PC-9 (cell line): ENCODE measurements at regions not wholly inside any gene's neighbourhood (a gene's known extent, or its start where the extent isn't known, plus 50 kb on each side); places are given as distances from the start of the nearest gene placed in this dataset.

Experiments used
- EZH2 ChIP-seq: fragments of 200-600 bp; sonication (generic); IDR thresholded peaks from 2 replicates; pipeline ENCODE4 v1.8.0; 2017; ENCODE audit warnings: antibody characterized with exemption, low read depth
- TF ChIP-seq, protein P1 (sequence below): fragments of 200-600 bp; sonication (generic); conservative IDR thresholded peaks from 2 replicates; pipeline ENCODE4 v1.6.1; 2017; ENCODE audit warnings: mixed run types, antibody characterized with exemption, mild to moderate bottlenecking, moderate library complexity

DNA sequence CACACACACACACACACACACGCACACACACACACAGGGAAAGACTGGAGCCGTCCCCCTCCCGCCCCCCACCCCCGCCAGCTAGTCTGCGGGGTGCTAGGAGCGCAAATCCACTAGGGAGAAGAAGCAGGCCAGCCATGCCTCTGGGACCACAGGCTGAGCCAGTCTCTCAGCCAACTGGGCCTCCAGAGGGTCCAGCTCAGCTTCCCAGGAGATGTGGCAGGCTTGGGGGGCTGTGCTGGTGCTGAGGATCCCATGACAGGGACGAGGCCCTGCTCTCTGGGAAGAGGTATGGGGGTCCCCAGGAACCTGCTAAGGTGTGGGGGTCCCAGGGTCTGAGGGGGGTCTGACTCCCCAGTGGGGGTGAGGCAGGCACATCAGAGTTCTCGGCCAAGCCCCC lies 133.5 kb downstream of the NCOR2 start:
- no peak for TF ChIP-seq EZH2
- TF ChIP-seq, protein P1, sequence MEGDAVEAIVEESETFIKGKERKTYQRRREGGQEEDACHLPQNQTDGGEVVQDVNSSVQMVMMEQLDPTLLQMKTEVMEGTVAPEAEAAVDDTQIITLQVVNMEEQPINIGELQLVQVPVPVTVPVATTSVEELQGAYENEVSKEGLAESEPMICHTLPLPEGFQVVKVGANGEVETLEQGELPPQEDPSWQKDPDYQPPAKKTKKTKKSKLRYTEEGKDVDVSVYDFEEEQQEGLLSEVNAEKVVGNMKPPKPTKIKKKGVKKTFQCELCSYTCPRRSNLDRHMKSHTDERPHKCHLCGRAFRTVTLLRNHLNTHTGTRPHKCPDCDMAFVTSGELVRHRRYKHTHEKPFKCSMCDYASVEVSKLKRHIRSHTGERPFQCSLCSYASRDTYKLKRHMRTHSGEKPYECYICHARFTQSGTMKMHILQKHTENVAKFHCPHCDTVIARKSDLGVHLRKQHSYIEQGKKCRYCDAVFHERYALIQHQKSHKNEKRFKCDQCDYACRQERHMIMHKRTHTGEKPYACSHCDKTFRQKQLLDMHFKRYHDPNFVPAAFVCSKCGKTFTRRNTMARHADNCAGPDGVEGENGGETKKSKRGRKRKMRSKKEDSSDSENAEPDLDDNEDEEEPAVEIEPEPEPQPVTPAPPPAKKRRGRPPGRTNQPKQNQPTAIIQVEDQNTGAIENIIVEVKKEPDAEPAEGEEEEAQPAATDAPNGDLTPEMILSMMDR: no peak
